WTC11 (cell line): ENCODE measurements at regions not wholly inside any gene's neighbourhood (a gene's known extent, or its start where the extent isn't known, plus 50 kb on each side); places are given as distances from the start of the nearest gene placed in this dataset.

ENCODE experiments used
- ATAC-seq: fragments of 200-7000 bp; cut with Tn5 transposase; 2 replicates; pipeline ENCODE4 v1.10.0; 2021; ENCODE audit warnings: mild to moderate bottlenecking, moderate library complexity
- CTCF ChIA-PET: fragments of 300-600 bp; sonication (Branson Sonifier 250); formaldehyde crosslinking; loops from one replicate; lab custom pipeline; 2021; ENCODE audit warnings: antibody characterized with exemption; lab: Charles Lee
- POLR2A ChIA-PET: fragments of 350-600 bp; sonication (Branson Sonifier 250); formaldehyde crosslinking; loops from one replicate; lab custom pipeline; 2021; ENCODE audit warnings: antibody characterized with exemption; lab: Charles Lee
- DNase-seq: peaks from one replicate; pipeline ENCODE4 v3.0.0; 2021; ENCODE audit warnings: low spot score
- H3K27ac Mint-ChIP-seq: 2 replicates; pipeline ENCODE4 v1.8.0; 2021; ENCODE audit warnings: mixed read lengths
- H3K27me3 Mint-ChIP-seq: 2 replicates; pipeline ENCODE4 v1.8.0; 2021; ENCODE audit warnings: low read depth, mild to moderate bottlenecking, moderate library complexity, mixed read lengths
- H3K36me3 Mint-ChIP-seq: 2 replicates; pipeline ENCODE4 v1.8.0; 2021; ENCODE audit warnings: mixed read lengths
- H3K4me1 Mint-ChIP-seq: 2 replicates; pipeline ENCODE4 v1.8.0; 2022; ENCODE audit warnings: mixed read lengths
- H3K4me3 Mint-ChIP-seq: 2 replicates; pipeline ENCODE4 v1.8.0; 2021; ENCODE audit warnings: mild to moderate bottlenecking, moderate library complexity, mixed read lengths
- H3K9me3 Mint-ChIP-seq: 2 replicates; pipeline ENCODE4 v1.8.0; 2021; ENCODE audit warnings: mixed read lengths
- AFF4 ChIP-seq: sonication (generic); formaldehyde crosslinking; IDR thresholded peaks from 2 replicates; pipeline ENCODE4 v1.8.1; 2023; ENCODE audit warnings: mild to moderate bottlenecking, missing genetic modification reagents, borderline replicate concordance
- ATF6 ChIP-seq: sonication (generic); formaldehyde crosslinking; IDR thresholded peaks from 2 replicates; pipeline ENCODE4 v1.8.1; 2023; ENCODE audit warnings: mild to moderate bottlenecking, missing genetic modification reagents
- E2F4 ChIP-seq: sonication (generic); formaldehyde crosslinking; IDR thresholded peaks from 2 replicates; pipeline ENCODE4 v1.8.1; 2022; ENCODE audit warnings: low read depth, mild to moderate bottlenecking, moderate library complexity, missing genetic modification reagents, borderline replicate concordance
- ELF4 ChIP-seq: sonication (generic); formaldehyde crosslinking; IDR thresholded peaks from 2 replicates; pipeline ENCODE4 v1.8.1; 2022; ENCODE audit warnings: low read depth, mild to moderate bottlenecking, moderate library complexity, missing genetic modification reagents
- ESRRA ChIP-seq: sonication (generic); formaldehyde crosslinking; IDR thresholded peaks from 2 replicates; pipeline ENCODE4 v1.8.1; 2022; ENCODE audit warnings: mild to moderate bottlenecking, missing genetic modification reagents, borderline replicate concordance
- FOXP4 ChIP-seq: sonication (generic); formaldehyde crosslinking; IDR thresholded peaks from 2 replicates; pipeline ENCODE4 v1.8.0; 2022; ENCODE audit warnings: mild to moderate bottlenecking, missing genetic modification reagents
- HMGA2 ChIP-seq: fragments of 250-450 bp; sonication (Bioruptor Pico); IDR thresholded peaks from 2 replicates; pipeline ENCODE4 v1.4.0; 2021; ENCODE audit warnings: mild to moderate bottlenecking, moderate library complexity
- MXD4 ChIP-seq: fragments of 250-450 bp; sonication (Bioruptor Pico); IDR thresholded peaks from 2 replicates; pipeline ENCODE4 v1.8.0; 2021; ENCODE audit warnings: mild to moderate bottlenecking, moderate library complexity, borderline replicate concordance
- MYBL2 ChIP-seq: sonication (generic); formaldehyde crosslinking; IDR thresholded peaks from 2 replicates; pipeline ENCODE4 v1.8.1; 2023; ENCODE audit warnings: mild to moderate bottlenecking, moderate library complexity, missing genetic modification reagents
- NR1H2 ChIP-seq: sonication (generic); formaldehyde crosslinking; IDR thresholded peaks from 2 replicates; pipeline ENCODE4 v1.9.0; 2021; ENCODE audit warnings: mild to moderate bottlenecking, moderate library complexity, missing genetic modification reagents
- NR2C2 ChIP-seq: sonication (generic); formaldehyde crosslinking; IDR thresholded peaks from 2 replicates; pipeline ENCODE4 v1.8.0; 2022; ENCODE audit warnings: mild to moderate bottlenecking, missing genetic modification reagents
- OVOL2 ChIP-seq: fragments of 250-450 bp; sonication (Bioruptor Pico); IDR thresholded peaks from 2 replicates; pipeline ENCODE4 v1.9.0; 2021; ENCODE audit warnings: mild to moderate bottlenecking, borderline replicate concordance
- PREB ChIP-seq: sonication (generic); formaldehyde crosslinking; IDR thresholded peaks from 2 replicates; pipeline ENCODE4 v1.8.1; 2022; ENCODE audit warnings: mild to moderate bottlenecking, missing genetic modification reagents, moderate library complexity, borderline replicate concordance
- STAT6 ChIP-seq: sonication (generic); formaldehyde crosslinking; conservative IDR thresholded peaks from 2 replicates; pipeline ENCODE4 v1.8.1; 2023; ENCODE audit warnings: mild to moderate bottlenecking, low read depth, missing genetic modification reagents, moderate library complexity
- TEAD1 ChIP-seq: sonication (generic); formaldehyde crosslinking; IDR thresholded peaks from 2 replicates; pipeline ENCODE4 v1.8.0; 2022; ENCODE audit warnings: mild to moderate bottlenecking, missing genetic modification reagents
- ZNF138 ChIP-seq: sonication (generic); formaldehyde crosslinking; conservative IDR thresholded peaks from 2 replicates; pipeline ENCODE4 v1.8.1; 2022; ENCODE audit warnings: mild to moderate bottlenecking, moderate library complexity, missing genetic modification reagents
- ZNF232 ChIP-seq: sonication (generic); formaldehyde crosslinking; IDR thresholded peaks from 2 replicates; pipeline ENCODE4 v1.8.0; 2022; ENCODE audit warnings: mild to moderate bottlenecking, missing genetic modification reagents
- ZNF671 ChIP-seq: fragments of 250-450 bp; sonication (Bioruptor Pico); IDR thresholded peaks from 2 replicates; pipeline ENCODE4 v1.8.0; 2021; ENCODE audit warnings: mild to moderate bottlenecking

GRCh38 chr4:31715302-31715701 lies 995.1 kb downstream of the PCDH7 start (continued):
- TF ChIP-seq PREB (CRISPR knock-in tag): no peak
- TF ChIP-seq NR2C2: no peak
- no peak for TF ChIP-seq MYBL2 (CRISPR knock-in tag)
- no peak for TF ChIP-seq ESRRA (CRISPR knock-in tag)

GRCh38 chr4:31727030-31727429 lies 1006.9 kb downstream of the PCDH7 start:
- Mint-ChIP-seq H3K27ac (no peak overlapping the region), H3K4me3 (no peak overlapping the region), H3K4me1 (no peaks in the 10 kb centered on the region)
- no peak for TF ChIP-seq E2F4 (CRISPR knock-in tag)
- no peak for TF ChIP-seq OVOL2
- TF ChIP-seq MXD4 (CRISPR knock-in tag): no peak
- no peak for TF ChIP-seq FOXP4 (CRISPR knock-in tag)
- no peak for TF ChIP-seq STAT6 (CRISPR knock-in tag)
- TF ChIP-seq NR1H2 (CRISPR knock-in tag): no peak
- no peak for TF ChIP-seq ELF4 (CRISPR knock-in tag)
- TF ChIP-seq HMGA2 (CRISPR knock-in tag): no peak
- no peak for TF ChIP-seq AFF4 (CRISPR knock-in tag)
- TF ChIP-seq ZNF232 (CRISPR knock-in tag): no peak
- TF ChIP-seq ATF6: no peak
- TF ChIP-seq TEAD1 (CRISPR knock-in tag): no peak
- TF ChIP-seq ZNF138 (CRISPR knock-in tag): no peak
- TF ChIP-seq ZNF671 (CRISPR knock-in tag): no peak
- TF ChIP-seq, all 79 proteins: peak for 0
- Mint-ChIP-seq H3K9me3 (peaks cover 3% of the 10 kb centered on the region; the same call in 1 of the 2 replicates), H3K27me3 (no peaks in the 10 kb centered on the region), H3K36me3 (no peaks in the 10 kb centered on the region)
- DNase-seq: no peak
- no peak for ATAC-seq
- CTCF ChIA-PET: no interaction called here
- POLR2A ChIA-PET: no interaction called here
